ENCODE measurements at regions not wholly inside any gene's neighbourhood (a gene's known extent, or its start where the extent isn't known, plus 50 kb on each side); places are given as distances from the start of the nearest gene placed in this dataset.

DNA sequence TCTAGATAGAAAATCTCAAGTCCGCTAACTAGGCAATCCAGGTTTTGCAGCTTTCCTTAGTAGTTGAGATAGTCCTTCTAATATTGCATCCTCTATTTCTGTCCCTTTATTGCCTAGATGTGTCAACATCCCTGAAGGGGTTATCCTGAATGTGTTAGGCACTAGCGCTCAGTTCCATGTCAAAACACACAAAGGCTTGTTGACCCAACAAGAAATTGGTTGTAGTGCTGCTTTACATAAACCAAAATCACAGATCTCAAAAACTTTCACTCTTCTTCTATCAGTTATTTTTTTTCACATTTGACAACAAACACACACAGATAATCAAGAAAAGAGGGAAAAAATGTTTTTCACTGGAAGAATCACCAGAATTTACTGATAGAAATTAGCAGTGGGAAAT, 51.4 kb upstream of the SOX2 start:
- H3K4me3 ChIP-seq (replicated peaks in 1 of 2; ENCODE audit: low read depth in 2 of 2, low read length in 2 of 2), result no peak overlapping the region
- no peak for DNase-seq (ENCODE audit: low read depth in 2 of 2)
- TF ChIP-seq CTCF (IDR thresholded peaks at IDR 0.05; ENCODE audit: low read depth, low read length), result no peak

DNA sequence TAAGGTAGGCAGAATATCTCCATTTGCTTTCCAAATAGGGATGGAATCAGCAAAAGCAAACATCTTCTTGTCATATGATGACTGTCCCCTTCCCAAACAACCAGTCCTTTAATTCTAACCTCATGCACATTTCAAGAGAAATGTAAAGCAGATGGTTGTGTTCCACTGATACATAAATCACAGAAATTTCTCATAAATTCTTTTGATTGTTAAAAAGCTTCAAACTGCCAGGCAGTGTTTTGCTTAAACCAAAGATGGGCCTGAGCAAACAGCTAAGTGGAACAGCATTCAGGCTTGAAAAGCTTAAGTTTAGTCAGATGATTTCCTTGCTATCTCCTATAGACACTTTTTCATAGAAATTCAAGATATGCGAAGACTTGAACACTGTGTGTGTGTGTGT, 74.3 kb upstream of the SOX2 start:
- H3K4me3 ChIP-seq (replicated peaks in 1 of 2; ENCODE audit: low read depth in 2 of 2, low read length in 2 of 2), result no peak overlapping the region
- DNase-seq (ENCODE audit: low read depth in 2 of 2), result peak in 1 of 2 donors; percentile 6
- TF ChIP-seq CTCF (IDR thresholded peaks at IDR 0.05; ENCODE audit: low read depth, low read length), result no peak

- no peak overlapping the region for H3K4me3 ChIP-seq (replicated peaks in 1 of 2; ENCODE audit: low read depth in 2 of 2, low read length in 2 of 2)
- TF ChIP-seq CTCF (IDR thresholded peaks at IDR 0.05; ENCODE audit: low read depth, low read length), result no peak
- DNase-seq (ENCODE audit: low read depth in 2 of 2), result peak in 1 of 2 donors; percentile 61
Observed at GRCh38 chr3:181637056-181637455, 74.7 kb upstream of the SOX2 start.

GRCh38 chr3:181635141-181635540, 76.6 kb upstream of the SOX2 start:
- no peak for DNase-seq (ENCODE audit: low read depth in 2 of 2)
- H3K4me3 ChIP-seq (replicated peaks in 1 of 2; ENCODE audit: low read depth in 2 of 2, low read length in 2 of 2), result no peak overlapping the region
- no peak for TF ChIP-seq CTCF (IDR thresholded peaks at IDR 0.05; ENCODE audit: low read depth, low read length)

GRCh38 chr3:181633556-181633955, 78.2 kb upstream of the SOX2 start:
- no peak for TF ChIP-seq CTCF (IDR thresholded peaks at IDR 0.05; ENCODE audit: low read depth, low read length)
- H3K4me3 ChIP-seq (replicated peaks in 1 of 2; ENCODE audit: low read depth in 2 of 2, low read length in 2 of 2), result no peak overlapping the region
- no peak for DNase-seq (ENCODE audit: low read depth in 2 of 2)

- no peak for TF ChIP-seq CTCF (IDR thresholded peaks at IDR 0.05; ENCODE audit: low read depth, low read length)
- DNase-seq (ENCODE audit: low read depth in 2 of 2), result peak in 1 of 2 donors; percentile 8
- no peak overlapping the region for H3K4me3 ChIP-seq (replicated peaks in 1 of 2; ENCODE audit: low read depth in 2 of 2, low read length in 2 of 2)
Observed at GRCh38 chr3:181631901-181632300, 79.8 kb upstream of the SOX2 start.

DNA sequence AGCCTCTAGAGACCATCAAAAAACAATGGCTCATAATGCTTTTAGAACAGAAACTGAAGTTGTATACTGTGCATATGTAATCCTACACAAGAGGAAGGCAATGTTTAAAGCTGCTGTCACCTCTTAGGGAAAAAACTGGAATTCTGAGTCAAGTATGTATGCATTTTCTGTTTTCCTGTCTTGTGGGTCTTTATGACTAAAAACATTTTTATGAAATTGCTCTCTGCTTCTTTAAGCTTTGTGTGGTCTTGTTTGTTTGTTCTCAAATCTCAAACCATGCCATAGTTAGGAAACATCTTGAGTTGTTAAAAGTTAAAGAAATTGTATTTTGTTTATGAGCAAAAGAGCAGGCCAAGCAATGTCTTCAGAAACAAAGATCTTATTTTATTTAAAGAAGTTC, 80.9 kb upstream of the SOX2 start:
- no peak overlapping the region for H3K4me3 ChIP-seq (replicated peaks in 1 of 2; ENCODE audit: low read depth in 2 of 2, low read length in 2 of 2)
- no peak for TF ChIP-seq CTCF (IDR thresholded peaks at IDR 0.05; ENCODE audit: low read depth, low read length)
- DNase-seq (ENCODE audit: low read depth in 2 of 2), result peak in 1 of 2 donors; percentile 48

Data from cardiac fibroblast (primary cell).